B cell (primary cell): ENCODE measurements at regions not wholly inside any gene's neighbourhood (a gene's known extent, or its start where the extent isn't known, plus 50 kb on each side); places are given as distances from the start of the nearest gene placed in this dataset.

Experiments
- ATAC-seq: fragments of 200-7000 bp; cut with Tn5 transposase; one replicate; pipeline ENCODE4 v1.10.0; 2021; ENCODE audit warnings: low read depth, mild to moderate bottlenecking, moderate number of reproducible peaks, moderate library complexity
- CTCF ChIA-PET: fragments of 350-600 bp; sonication (Branson Sonifier 250); formaldehyde crosslinking; loops from one replicate; lab custom pipeline; 2021; ENCODE audit warnings: antibody characterized with exemption, inconsistent platforms; lab: Charles Lee
- POLR2A ChIA-PET: fragments of 350-600 bp; sonication (Branson Sonifier 250); formaldehyde crosslinking; loops from one replicate; lab custom pipeline; 2021; ENCODE audit warnings: antibody characterized with exemption; lab: Charles Lee
- DNase-seq: peaks from one replicate; pipeline ENCODE4 v3.0.0; 2013
- H2AFZ ChIP-seq: 2 replicates; pipeline ENCODE4 v1.6.1; 2012; ENCODE audit warnings: mild to moderate bottlenecking, low read depth, low read length; ENCODE audit not compliant: insufficient read depth, poor library complexity, severe bottlenecking
- H3K27ac ChIP-seq, 2 donors: 1 replicate in 1 of 2; 2 replicates in 1 of 2; pipeline ENCODE4 v1.5.1; 2012 to 2013; ENCODE audit warnings: low read length in 2 of 2, mild to moderate bottlenecking in 2 of 2, moderate library complexity in 1 of 2
- H3K27me3 ChIP-seq, 4 experiments: fragments of 200-600 bp in 1 of 4; sonication (generic) in 1 of 4; replicated peaks in 1 of 4; 1 replicate in 2 of 4; 2 replicates in 2 of 4; pipeline versions ENCODE4 v1.6.1 to v1.7.0; 2013 to 2016; ENCODE audit warnings: low read length in 3 of 4, mild to moderate bottlenecking in 2 of 4, mixed read lengths in 1 of 4, moderate library complexity in 1 of 4; ENCODE audit not compliant: insufficient read depth in 4 of 4, control insufficient read depth in 3 of 4; ENCODE audit errors: control extremely low read depth in 1 of 4
- H3K36me3 ChIP-seq, 2 experiments: replicated peaks in 1 of 2; 1 replicate in 1 of 2; 2 replicates in 1 of 2; pipeline versions ENCODE4 v1.6.1 to v1.7.1; 2013; ENCODE audit warnings: low read length in 1 of 2; ENCODE audit not compliant: insufficient read depth in 2 of 2, control insufficient read depth in 1 of 2; ENCODE audit errors: control extremely low read depth in 1 of 2, extremely low read depth in 1 of 2
- H3K4me1 ChIP-seq, 2 donors: fragments of 200-600 bp in 1 of 2; sonication (generic) in 1 of 2; 1 replicate in 1 of 2; 2 replicates in 1 of 2; pipeline versions ENCODE4 v1.5.1 to v1.6.1; 2013 to 2017; ENCODE audit warnings: low read length in 2 of 2; ENCODE audit not compliant: control insufficient read depth in 2 of 2, insufficient read depth in 2 of 2
- H3K4me2 ChIP-seq: replicated peaks from 2 replicates; pipeline ENCODE3; 2012; ENCODE audit warnings: mild to moderate bottlenecking, low read depth, low read length; ENCODE audit not compliant: poor library complexity, severe bottlenecking
- H3K4me3 ChIP-seq, 5 experiments: fragments of 200-600 bp in 1 of 5; sonication (generic) in 1 of 5; 1 replicate in 3 of 5; 2 replicates in 2 of 5; pipeline versions ENCODE4 v1.5.1 to v1.7.0; 2011 to 2016; ENCODE audit warnings: low read length in 4 of 5, mild to moderate bottlenecking in 4 of 5, low read depth in 2 of 5, control low read depth in 1 of 5, moderate library complexity in 1 of 5; ENCODE audit not compliant: insufficient read depth in 1 of 5; ENCODE audit errors: control extremely low read depth in 1 of 5, extremely low read depth in 1 of 5
- H3K79me2 ChIP-seq: fragments of 200-600 bp; sonication (generic); one replicate; pipeline ENCODE4 v1.6.0; 2016; ENCODE audit warnings: low read length; ENCODE audit not compliant: control insufficient read depth, insufficient read depth
- H3K9ac ChIP-seq: fragments of 200-600 bp; sonication (generic); 2 replicates; pipeline ENCODE4 v1.6.1; 2017; ENCODE audit warnings: mild to moderate bottlenecking, low read length, moderate library complexity
- H3K9me3 ChIP-seq, 3 donors: one replicate each; pipeline versions ENCODE4 v1.6.1 to v1.7.1; 2013; ENCODE audit warnings: low read length in 2 of 3; ENCODE audit not compliant: control insufficient read depth in 2 of 3, insufficient read depth in 1 of 3; ENCODE audit errors: control extremely low read depth in 1 of 3
- H4K20me1 ChIP-seq: 2 replicates; pipeline ENCODE4 v1.6.0; 2012; ENCODE audit warnings: mild to moderate bottlenecking, low read length; ENCODE audit not compliant: insufficient read depth, control insufficient read depth, poor library complexity, severe bottlenecking
- H3K27ac Mint-ChIP-seq: one replicate; pipeline ENCODE4 v1.8.0; 2021; ENCODE audit warnings: mixed read lengths
- H3K27me3 Mint-ChIP-seq: one replicate; pipeline ENCODE4 v1.8.0; 2021; ENCODE audit warnings: mixed read lengths
- H3K4me1 Mint-ChIP-seq: one replicate; pipeline ENCODE4 v1.8.0; 2021; ENCODE audit warnings: mixed read lengths
- H3K4me3 Mint-ChIP-seq: one replicate; pipeline ENCODE4 v1.8.0; 2021; ENCODE audit warnings: mixed read lengths
- H3K9me3 Mint-ChIP-seq: one replicate; pipeline ENCODE4 v1.8.0; 2022; ENCODE audit warnings: mixed read lengths; ENCODE audit not compliant: insufficient read depth
- CTCF ChIP-seq: fragments of 200-600 bp; IDR thresholded peaks from one replicate; pipeline ENCODE4 v1.8.0; 2022; ENCODE audit warnings: antibody characterized with exemption, mild to moderate bottlenecking
- EZH2 ChIP-seq: IDR thresholded peaks from 2 replicates; pipeline ENCODE4 v1.6.1; 2012; ENCODE audit warnings: borderline replicate concordance, low read depth, mild to moderate bottlenecking, moderate library complexity, low read length; ENCODE audit not compliant: insufficient read depth, poor library complexity, severe bottlenecking
- WGBS: methylation state at CpG from one replicate; pipeline ENCODE4 v1.1.5; 2013; ENCODE audit warnings: missing lambda C conversion rate; ENCODE audit not compliant: insufficient coverage; 5-methylcytosine and 5-hydroxymethylcytosine counted together
- intact Hi-C: fragments of 100-400 bp; cut with micrococcal nuclease; formaldehyde crosslinking; loops from one replicate; pipeline ENCODE4 v1.10.0; 2022

GRCh38 chr18:76554547-76555222 is 59.6 kb upstream of the ZNF516 start:
- POLR2A ChIA-PET = no interaction called here
- no peak overlapping the region for H3K27ac Mint-ChIP-seq
- intact Hi-C loops = no loop called here
- H3K4me3 ChIP-seq = no peak overlapping the region
- no peaks in the 10 kb centered on the region for H3K79me2 ChIP-seq
- H3K4me3 Mint-ChIP-seq = no peak overlapping the region
- H4K20me1 ChIP-seq = no peaks in the 10 kb centered on the region
- no peaks in the 10 kb centered on the region for H3K36me3 ChIP-seq
- no peaks in the 10 kb centered on the region for H3K4me1 ChIP-seq
- H2AFZ ChIP-seq = no peak overlapping the region
- no peaks in the 10 kb centered on the region for H3K27me3 ChIP-seq
- peaks cover 4% of the 10 kb centered on the region for H3K27me3 Mint-ChIP-seq
- WGBS = 93% methylated on average over 9 of the region's 12 CpGs
- H3K9me3 ChIP-seq = peaks cover 0 to 4% (median 0%) of the 10 kb centered on the region in 3 donors
- CTCF ChIA-PET = interaction anchor here (0.6 to 0.7 kb wide), 2 partner anchors 24 to 153 kb away, joined by 3 to 4 read pairs; no protein-coding TSS in a partner anchor
- H3K9ac ChIP-seq = no peak overlapping the region
- no peak for DNase-seq
- TF ChIP-seq EZH2 (no peak), CTCF (no peak)
- H3K4me2 ChIP-seq = no peak overlapping the region
- ATAC-seq = no peak
- no peak overlapping the region for H3K27ac ChIP-seq
- no peaks in the 10 kb centered on the region for H3K9me3 Mint-ChIP-seq
- H3K4me1 Mint-ChIP-seq = no peaks in the 10 kb centered on the region

- intact Hi-C loops = no loop called here
- Histone ChIP-seq H3K4me3 (no peak overlapping the region), H3K4me2 (no peak overlapping the region), H4K20me1 (no peaks in the 10 kb centered on the region), H2AFZ (no peak overlapping the region), H3K27me3 (no peaks in the 10 kb centered on the region), H3K79me2 (no peaks in the 10 kb centered on the region), H3K9ac (no peak overlapping the region), H3K4me1 (no peaks in the 10 kb centered on the region), H3K27ac (no peak overlapping the region), H3K9me3 (peaks cover 0 to 4% (median 0%) of the 10 kb centered on the region in 3 donors), H3K36me3 (no peaks in the 10 kb centered on the region)
- no peak for DNase-seq
- no peak overlapping the region for H3K4me3 Mint-ChIP-seq
- ChIA-PET POLR2A (no interaction called here), CTCF (interaction anchor here (0.6 kb wide), 1 partner anchor 153 kb away, joined by 4 read pairs; no protein-coding TSS in a partner anchor)
- peaks cover 8% of the 10 kb centered on the region for H3K27me3 Mint-ChIP-seq
- H3K4me1 Mint-ChIP-seq = no peaks in the 10 kb centered on the region
- ATAC-seq = no peak
- WGBS = no CpG with 5 or more reads among the region's 5 CpGs
- TF ChIP-seq EZH2 (no peak), CTCF (no peak)
- H3K9me3 Mint-ChIP-seq = no peaks in the 10 kb centered on the region
- H3K27ac Mint-ChIP-seq = no peak overlapping the region
Measured at GRCh38 chr18:76553715-76554546, 58.9 kb upstream of the ZNF516 start.
